GM19035 (cell line): ENCODE measurements at regions not wholly inside any gene's neighbourhood (a gene's known extent, or its start where the extent isn't known, plus 50 kb on each side); places are given as distances from the start of the nearest gene placed in this dataset.

Experiments used
- ATAC-seq: cut with Tn5 transposase; IDR thresholded peaks from one replicate; pipeline ENCODE4 v1.9.1; 2021; ENCODE audit not compliant: unreplicated experiment

- ATAC-seq, result no peak
Measured at GRCh38 chr12:90428465-90428864, 526.5 kb downstream of the CCER1 start.

- ATAC-seq, result no peak
Measured at GRCh38 chr12:90423965-90424364, 531.0 kb downstream of the CCER1 start.

- ATAC-seq, result no peak
Measured at GRCh38 chr12:90410962-90411361, 544.0 kb downstream of the CCER1 start.

DNA sequence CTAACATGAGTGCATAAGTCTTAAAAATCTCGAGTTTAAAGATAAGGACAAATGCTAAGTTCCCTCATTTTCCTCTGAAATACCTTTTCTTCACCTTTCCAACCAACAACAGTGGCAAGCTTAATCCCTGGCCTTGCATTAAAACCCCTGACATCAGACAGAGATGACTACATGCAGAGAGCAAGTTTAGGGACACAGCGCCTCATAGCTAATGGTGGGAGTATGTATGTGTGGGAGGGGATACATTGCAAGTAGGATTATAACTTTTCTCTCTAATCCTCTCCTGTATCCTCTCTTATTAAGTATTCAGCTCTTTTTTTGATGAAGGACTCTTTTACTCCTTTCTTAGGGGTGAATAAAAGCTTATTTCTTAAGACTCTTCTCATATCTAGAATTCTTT is 547.1 kb downstream of the CCER1 start:
- ATAC-seq, result no peak

DNA sequence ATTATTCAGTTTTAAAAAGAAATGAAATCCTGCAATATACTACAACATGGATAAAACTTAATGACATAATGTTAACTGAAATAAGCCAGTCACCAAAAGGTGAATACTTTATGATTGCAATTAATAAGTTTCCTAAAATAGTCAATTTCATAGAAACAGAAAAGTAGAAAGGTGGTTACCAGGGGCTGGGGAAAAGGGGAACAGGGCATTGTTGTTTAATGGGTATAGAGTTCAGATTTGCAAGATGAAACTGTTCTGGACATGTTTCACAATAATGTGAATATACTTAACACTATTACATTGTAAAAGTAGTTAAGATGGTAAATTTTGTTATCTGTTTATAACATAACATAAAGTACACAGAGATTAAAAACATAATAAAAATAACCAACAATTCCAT is 550.9 kb downstream of the CCER1 start:
- peak; percentile 81 for ATAC-seq

- ATAC-seq, result no peak
Measured at GRCh38 chr12:90401185-90401584, 553.8 kb downstream of the CCER1 start.

GRCh38 chr12:90399357-90399756 is 555.6 kb downstream of the CCER1 start:
- ATAC-seq, result no peak

DNA sequence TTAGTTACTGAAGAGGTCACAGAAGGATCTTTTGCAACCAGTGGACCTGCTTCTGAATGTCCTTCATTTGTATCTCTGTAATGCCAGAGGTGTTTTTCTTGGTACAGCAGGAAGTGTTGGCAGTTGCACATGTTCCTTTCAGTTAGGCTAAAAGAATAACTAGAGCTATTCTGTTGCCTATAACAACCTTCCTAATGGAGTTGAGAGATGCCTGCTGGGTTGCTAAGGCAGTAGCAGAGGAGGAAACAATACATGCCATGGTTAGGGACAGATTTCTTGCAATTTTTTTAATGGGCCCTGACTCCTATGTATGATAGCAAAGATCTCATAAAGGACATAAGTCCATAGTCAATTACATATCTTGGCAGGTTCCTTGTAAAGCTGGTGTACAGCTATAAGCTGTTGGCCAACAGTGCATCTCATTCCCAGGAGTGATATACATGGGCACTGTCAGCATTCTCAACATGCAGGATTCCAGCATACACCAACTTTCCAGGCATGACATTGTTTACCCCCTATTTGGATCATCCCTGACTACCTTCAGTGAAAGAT is 556.6 kb downstream of the CCER1 start:
- ATAC-seq, result no peak

DNA sequence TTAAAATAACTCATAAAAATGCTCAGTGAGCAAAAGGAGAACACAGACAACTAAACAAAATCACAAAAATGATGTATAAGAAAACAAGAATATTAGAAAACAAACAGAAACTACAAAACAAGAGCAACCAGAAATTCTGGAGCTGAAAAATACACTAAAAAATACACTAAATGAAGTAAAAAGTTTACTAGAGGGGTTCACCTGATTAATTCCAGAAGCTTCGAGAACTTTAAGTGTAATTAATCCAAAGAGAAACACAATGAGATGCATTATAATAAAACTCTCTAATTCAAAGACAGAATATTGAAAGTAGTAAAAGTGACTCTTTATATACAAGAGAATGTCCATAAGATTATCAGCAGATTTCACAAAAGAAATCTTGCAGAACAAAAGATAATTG is 558.4 kb downstream of the CCER1 start:
- ATAC-seq, result no peak

DNA sequence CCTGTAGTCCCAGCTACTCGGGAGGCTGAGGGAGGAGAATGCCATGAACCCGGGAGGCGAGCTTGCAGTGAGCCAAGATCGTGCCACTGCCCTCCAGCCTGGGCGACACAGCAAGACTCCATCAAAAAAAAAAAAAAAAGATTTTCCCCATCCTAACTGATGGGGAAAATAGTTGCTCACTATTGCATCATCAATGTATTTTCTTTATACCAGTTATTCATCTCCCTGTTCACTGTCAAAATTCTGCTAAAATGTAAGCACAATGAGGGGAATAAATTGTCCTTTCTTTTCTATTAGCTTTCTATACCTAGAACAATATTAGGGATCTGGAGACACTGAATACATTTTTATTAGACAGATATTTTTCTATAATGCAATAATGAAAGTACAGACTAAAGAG is 561.3 kb downstream of the CCER1 start:
- no peak for ATAC-seq

GRCh38 chr12:90393089-90393488 is 561.9 kb downstream of the CCER1 start:
- ATAC-seq, result no peak

GRCh38 chr12:90390947-90391346 is 564.0 kb downstream of the CCER1 start:
- ATAC-seq, result no peak

DNA sequence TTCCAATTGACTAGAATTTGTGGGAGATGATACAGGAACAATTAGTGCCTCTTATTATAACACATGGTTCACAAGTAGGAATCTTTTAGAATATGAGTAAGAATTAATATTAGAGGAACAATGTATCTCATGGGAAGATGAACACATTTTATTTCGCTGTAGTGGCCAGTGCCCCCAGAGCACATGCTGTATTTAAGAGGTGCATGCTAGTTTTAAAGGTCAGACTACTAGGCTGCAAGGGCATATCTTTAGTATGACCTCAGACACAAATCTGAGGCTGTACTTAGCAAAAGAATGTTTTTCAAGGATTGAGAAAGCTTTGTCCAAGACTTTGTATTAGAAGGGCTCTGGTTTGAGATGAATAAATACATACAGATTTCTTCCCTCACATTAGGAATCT is 586.9 kb downstream of the CCER1 start:
- no peak for ATAC-seq

- ATAC-seq, result no peak
Measured at GRCh38 chr12:90366286-90366685, 588.7 kb downstream of the CCER1 start.

DNA sequence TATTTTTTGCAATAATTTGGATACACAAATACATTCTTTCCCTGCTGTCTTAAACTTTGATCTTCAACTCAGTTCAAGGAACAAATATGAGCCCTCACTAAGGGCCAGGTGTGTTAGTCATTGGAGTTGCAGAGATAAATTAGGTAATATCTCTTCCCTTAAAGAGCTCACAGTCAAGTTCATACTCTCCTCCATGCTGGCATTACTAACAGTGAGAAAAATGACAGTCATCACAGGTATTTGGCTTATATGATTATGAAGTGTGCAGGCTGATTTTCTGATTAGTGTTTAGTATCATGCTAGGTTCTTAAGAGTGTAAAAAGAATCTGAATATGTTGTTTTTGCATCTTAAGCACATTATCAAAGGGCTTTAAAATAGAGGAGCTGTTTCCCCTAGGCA is 594.7 kb downstream of the CCER1 start:
- ATAC-seq, result no peak

DNA sequence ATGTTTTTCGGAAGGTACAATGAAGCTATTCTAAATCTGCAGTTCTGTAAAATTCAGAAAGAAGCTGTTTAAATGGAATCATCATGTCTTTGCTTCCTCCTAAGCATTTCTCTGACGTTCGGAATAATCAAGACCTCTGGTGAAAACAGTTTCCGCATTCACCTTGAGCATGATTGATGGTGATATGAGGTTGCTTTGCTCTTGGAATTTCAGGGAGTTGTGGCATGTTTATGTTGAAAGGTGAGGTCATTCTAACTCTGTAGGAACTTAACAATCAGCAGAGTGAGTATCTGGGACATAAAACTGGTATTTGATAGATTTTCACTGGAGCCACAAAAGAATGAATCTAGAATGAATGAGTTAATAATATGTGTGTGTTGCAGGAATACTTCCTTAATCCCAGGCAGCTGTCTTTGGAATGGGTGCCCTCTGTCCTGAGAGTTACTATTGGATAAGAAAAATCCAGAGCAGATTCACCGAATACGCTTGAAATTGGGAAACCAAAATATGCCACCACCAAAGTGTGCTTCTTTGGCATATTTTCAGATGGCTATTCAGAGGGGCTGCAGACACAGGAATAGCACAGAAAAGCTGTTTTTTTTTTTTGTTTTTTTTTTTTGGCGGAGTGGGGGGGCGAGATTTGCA is 599.1 kb downstream of the CCER1 start:
- no peak for ATAC-seq

DNA sequence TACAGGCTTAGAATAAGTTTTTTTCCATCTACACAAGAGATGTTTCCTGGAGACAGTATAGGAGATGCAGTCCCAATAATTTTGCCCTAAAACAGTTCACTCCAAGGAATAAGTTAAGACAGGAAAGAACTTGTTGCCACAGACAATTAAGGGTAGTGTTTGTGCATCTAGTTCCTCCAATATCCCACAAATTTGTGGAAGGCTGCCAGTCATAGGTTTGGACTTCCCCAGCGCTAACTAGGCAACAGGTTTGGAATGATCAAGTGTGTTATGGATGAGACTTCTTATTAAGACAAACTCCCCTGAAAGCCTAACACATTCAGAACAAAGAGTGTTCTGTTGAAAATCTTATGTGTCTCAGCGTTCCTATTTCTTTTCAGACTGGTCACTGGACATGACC is 611.0 kb downstream of the CCER1 start:
- ATAC-seq, result no peak

DNA sequence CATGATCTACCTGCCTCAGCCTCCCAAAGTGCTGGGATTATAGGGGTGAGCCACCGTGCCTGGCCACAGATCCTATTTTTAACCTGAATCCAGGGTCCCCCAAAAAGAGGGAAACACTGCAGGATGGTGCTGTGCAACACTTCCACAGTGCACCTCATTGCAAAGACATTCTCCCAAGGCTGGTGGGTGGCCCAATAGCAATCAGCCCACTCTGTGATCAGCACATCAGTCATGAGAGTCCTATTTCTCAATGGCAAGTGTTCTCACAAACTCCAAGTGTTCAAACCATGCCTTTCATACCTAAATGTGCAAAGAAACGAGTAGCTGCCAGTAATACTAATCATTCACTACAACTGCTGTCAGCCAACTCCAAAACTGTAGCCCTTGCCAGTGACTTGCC is 612.9 kb downstream of the CCER1 start:
- ATAC-seq, result no peak

DNA sequence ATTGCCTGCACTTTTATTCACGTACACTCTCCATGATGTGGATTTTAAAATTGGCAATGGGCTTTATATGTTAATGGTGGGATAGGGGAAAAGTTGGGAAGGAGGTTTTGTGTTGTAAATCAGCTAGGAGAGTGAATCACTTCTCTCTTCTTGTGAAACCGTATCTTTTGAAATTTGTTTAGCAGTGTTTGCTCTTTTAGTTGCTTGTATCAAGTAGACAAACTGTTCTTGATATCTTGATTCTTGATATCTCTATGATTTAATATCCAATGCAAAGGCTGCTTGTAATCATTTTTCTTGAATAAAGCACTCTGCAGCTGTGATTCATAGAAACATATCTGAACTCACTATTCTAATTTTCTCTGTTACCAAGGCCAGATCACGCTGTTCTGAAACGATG is 615.1 kb downstream of the CCER1 start:
- ATAC-seq, result no peak

- ATAC-seq, result no peak
Measured at GRCh38 chr12:90338365-90338764, 616.6 kb downstream of the CCER1 start.

DNA sequence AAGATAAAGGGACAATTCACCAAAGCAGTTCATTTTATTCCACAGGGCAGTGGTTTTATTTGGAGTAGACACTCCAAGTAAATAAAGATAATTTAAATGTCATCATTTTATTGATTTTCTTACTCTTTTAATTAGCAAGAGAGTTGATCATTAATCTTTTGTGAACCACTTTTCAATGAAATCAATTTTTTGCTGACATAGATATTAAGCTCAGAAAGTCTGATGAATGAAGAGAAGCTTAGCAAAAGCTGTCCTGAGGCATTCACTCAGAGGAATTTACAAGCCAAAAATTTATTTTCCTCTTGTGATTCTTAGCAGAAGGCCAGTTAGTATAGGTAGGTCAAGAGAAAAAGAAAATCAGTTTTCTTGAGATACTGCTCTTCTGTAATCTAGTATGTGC is 618.0 kb downstream of the CCER1 start:
- ATAC-seq, result no peak

DNA sequence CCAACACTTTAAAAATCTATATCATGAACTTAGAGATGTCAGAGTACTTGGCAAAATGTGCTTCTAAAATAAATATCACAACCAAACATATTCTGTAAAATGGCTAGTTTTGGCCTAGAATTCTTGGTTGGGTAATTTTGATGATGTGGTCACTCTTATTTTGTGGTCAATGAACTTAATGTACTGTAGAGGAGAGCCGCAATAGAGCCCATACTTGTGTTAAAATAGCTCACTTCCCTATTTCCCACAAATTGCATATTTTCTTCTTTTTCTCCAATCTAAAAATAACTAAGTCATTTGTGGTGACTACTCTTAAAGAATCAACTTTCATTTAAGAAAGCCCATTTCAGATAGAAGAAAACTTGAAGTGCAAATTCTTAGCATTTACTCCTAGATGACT is 619.4 kb downstream of the CCER1 start:
- ATAC-seq, result no peak

GRCh38 chr12:90333939-90334338 is 621.0 kb downstream of the CCER1 start:
- no peak for ATAC-seq
